Smooth muscle cell (in vitro differentiated cells): ENCODE measurements at regions not wholly inside any gene's neighbourhood (a gene's known extent, or its start where the extent isn't known, plus 50 kb on each side); places are given as distances from the start of the nearest gene placed in this dataset.

ENCODE experiments used
- DNase-seq: peaks from one replicate; lab custom pipeline; 2025; ENCODE audit not compliant: unreplicated experiment; lab: John Stamatoyannopoulos, UW
- H2AFZ ChIP-seq: fragments of 200-600 bp; sonication (generic); 2 replicates; pipeline ENCODE4 v1.6.0; 2016; ENCODE audit warnings: antibody characterized with exemption, low read depth, mild to moderate bottlenecking
- H3F3A ChIP-seq: fragments of 200-600 bp; sonication (generic); 2 replicates; pipeline ENCODE4 v1.6.0; 2017; ENCODE audit warnings: antibody characterized with exemption, low read depth
- H3K27ac ChIP-seq: fragments of 200-600 bp; sonication (generic); 2 replicates; pipeline ENCODE4 v1.5.1; 2016; ENCODE audit warnings: low read depth, mild to moderate bottlenecking
- H3K27me3 ChIP-seq: fragments of 200-600 bp; sonication (generic); 2 replicates; pipeline ENCODE4 v1.6.1; 2016; ENCODE audit warnings: low read depth, mild to moderate bottlenecking
- H3K36me3 ChIP-seq: fragments of 200-600 bp; sonication (generic); 2 replicates; pipeline ENCODE4 v1.5.1; 2016; ENCODE audit warnings: low read depth
- H3K4me1 ChIP-seq: fragments of 200-600 bp; sonication (generic); 2 replicates; pipeline ENCODE4 v1.5.1; 2016; ENCODE audit warnings: low read depth
- H3K4me2 ChIP-seq: fragments of 200-600 bp; sonication (generic); 2 replicates; pipeline ENCODE4 v1.6.0; 2016; ENCODE audit warnings: mild to moderate bottlenecking
- H3K4me3 ChIP-seq: fragments of 200-600 bp; sonication (generic); 2 replicates; pipeline ENCODE4 v1.5.1; 2016; ENCODE audit warnings: mild to moderate bottlenecking
- H3K79me2 ChIP-seq: fragments of 200-600 bp; sonication (generic); 2 replicates; pipeline ENCODE4 v1.6.0; 2016; ENCODE audit warnings: low read depth, mild to moderate bottlenecking
- H3K9ac ChIP-seq: fragments of 200-600 bp; sonication (generic); 2 replicates; pipeline ENCODE4 v1.6.0; 2016; ENCODE audit warnings: low read depth
- H3K9me3 ChIP-seq: fragments of 200-600 bp; sonication (generic); replicated peaks from 2 replicates; pipeline ENCODE4 v1.5.1; 2016; ENCODE audit warnings: low read depth
- H4K20me1 ChIP-seq: fragments of 200-600 bp; sonication (generic); 2 replicates; pipeline ENCODE4 v1.6.0; 2016; ENCODE audit warnings: low read depth
- CTCF ChIP-seq: fragments of 200-600 bp; sonication (generic); IDR thresholded peaks from 2 replicates; pipeline ENCODE4 v1.5.1; 2017; ENCODE audit warnings: borderline replicate concordance, mild to moderate bottlenecking, antibody characterized with exemption; ENCODE audit not compliant: insufficient read depth, poor library complexity, severe bottlenecking
- WGBS: methylation state at CpG from one replicate; pipeline ENCODE4 v1.1.7; 2016; ENCODE audit warnings: low lambda C conversion rate; 5-methylcytosine and 5-hydroxymethylcytosine counted together

- H3K27ac ChIP-seq: no peak overlapping the region
- H3F3A ChIP-seq: no peaks in the 10 kb centered on the region
- H2AFZ ChIP-seq: no peak overlapping the region
- H3K4me3 ChIP-seq: no peak overlapping the region
- no peaks in the 10 kb centered on the region for H3K79me2 ChIP-seq
- H3K4me2 ChIP-seq: no peak overlapping the region
- H3K27me3 ChIP-seq: no peaks in the 10 kb centered on the region
- TF ChIP-seq CTCF: no peak
- H3K4me1 ChIP-seq: no peaks in the 10 kb centered on the region
- 97% methylated on average over 2 of the region's 2 CpGs for WGBS
- no peaks in the 10 kb centered on the region for H3K9me3 ChIP-seq
- H4K20me1 ChIP-seq: no peaks in the 10 kb centered on the region
- DNase-seq: no peak
- no peaks in the 10 kb centered on the region for H3K36me3 ChIP-seq
- no peak overlapping the region for H3K9ac ChIP-seq
Observed at GRCh38 chr3:189534531-189534930, 96.7 kb upstream of the TP63 start.

GRCh38 chr3:189537135-189537534 lies 94.1 kb upstream of the TP63 start:
- DNase-seq: no peak
- WGBS: 100% methylated on average over 1 of the region's 1 CpG

GRCh38 chr3:189547448-189547847 lies 83.7 kb upstream of the TP63 start:
- peaks cover 6% of the 10 kb centered on the region for H3K9me3 ChIP-seq
- no peak overlapping the region for H3K4me3 ChIP-seq
- no peaks in the 10 kb centered on the region for H4K20me1 ChIP-seq
- H3K4me1 ChIP-seq: no peaks in the 10 kb centered on the region
- no peak for DNase-seq
- no peaks in the 10 kb centered on the region for H3K36me3 ChIP-seq
- H3K79me2 ChIP-seq: no peaks in the 10 kb centered on the region
- no peaks in the 10 kb centered on the region for H3K27me3 ChIP-seq
- H3K4me2 ChIP-seq: no peak overlapping the region
- H2AFZ ChIP-seq: no peak overlapping the region
- H3K27ac ChIP-seq: no peak overlapping the region
- H3K9ac ChIP-seq: no peak overlapping the region
- no peak for TF ChIP-seq CTCF
- H3F3A ChIP-seq: no peaks in the 10 kb centered on the region

More at GRCh38 chr3:189537135-189537534, 94.1 kb upstream of the TP63 start:
- Histone ChIP-seq H3K9me3 (no peaks in the 10 kb centered on the region), H3K79me2 (no peaks in the 10 kb centered on the region), H3K4me1 (no peaks in the 10 kb centered on the region), H3K9ac (no peak overlapping the region), H3K27ac (no peak overlapping the region), H3F3A (no peaks in the 10 kb centered on the region), H2AFZ (no peak overlapping the region), H3K4me2 (no peak overlapping the region), H3K36me3 (no peaks in the 10 kb centered on the region), H3K4me3 (no peak overlapping the region), H3K27me3 (no peaks in the 10 kb centered on the region), H4K20me1 (no peaks in the 10 kb centered on the region)
- TF ChIP-seq CTCF: no peak

- no peak for DNase-seq
- no peaks in the 10 kb centered on the region for H3F3A ChIP-seq
- H3K4me2 ChIP-seq: no peak overlapping the region
- no peaks in the 10 kb centered on the region for H4K20me1 ChIP-seq
- no peak overlapping the region for H3K27ac ChIP-seq
- H3K36me3 ChIP-seq: no peaks in the 10 kb centered on the region
- H3K9me3 ChIP-seq: peaks cover 6% of the 10 kb centered on the region
- H3K4me1 ChIP-seq: no peaks in the 10 kb centered on the region
- H3K9ac ChIP-seq: no peak overlapping the region
- H3K4me3 ChIP-seq: no peak overlapping the region
- TF ChIP-seq CTCF: no peak
- H3K27me3 ChIP-seq: no peaks in the 10 kb centered on the region
- no peaks in the 10 kb centered on the region for H3K79me2 ChIP-seq
- no peak overlapping the region for H2AFZ ChIP-seq
Observed at GRCh38 chr3:189548053-189548452, 83.1 kb upstream of the TP63 start.
